NCI-H748 (cell line): ENCODE measurements at regions not wholly inside any gene's neighbourhood (a gene's known extent, or its start where the extent isn't known, plus 50 kb on each side); places are given as distances from the start of the nearest gene placed in this dataset.
A peak's percentile ranks its signal among the peaks of the same experiment; 100 is the strongest.

Source experiments
- DNase-seq: peaks from one replicate; lab custom pipeline; 2025; ENCODE audit not compliant: unreplicated experiment; lab: John Stamatoyannopoulos, UW

DNA sequence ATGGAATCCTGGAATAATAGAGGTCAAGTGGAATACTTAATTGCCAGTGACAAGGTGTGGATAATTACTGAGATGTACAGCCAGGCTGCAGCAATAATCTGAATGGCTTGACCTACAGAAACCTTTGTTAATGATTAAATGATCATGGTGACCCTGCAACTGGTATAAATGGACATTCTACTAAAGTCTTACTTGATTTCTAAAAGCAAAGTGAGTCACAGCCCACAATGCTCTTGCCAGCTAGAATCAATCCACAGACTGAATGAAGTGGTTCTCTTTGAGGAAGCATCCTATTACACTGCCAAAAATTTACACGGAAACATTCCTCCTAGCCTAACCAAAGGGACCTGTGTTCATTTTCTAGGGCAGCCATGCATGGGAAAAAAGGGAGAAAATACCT lies 518.5 kb downstream of the SOX5 start:
- DNase-seq, result no peak

DNA sequence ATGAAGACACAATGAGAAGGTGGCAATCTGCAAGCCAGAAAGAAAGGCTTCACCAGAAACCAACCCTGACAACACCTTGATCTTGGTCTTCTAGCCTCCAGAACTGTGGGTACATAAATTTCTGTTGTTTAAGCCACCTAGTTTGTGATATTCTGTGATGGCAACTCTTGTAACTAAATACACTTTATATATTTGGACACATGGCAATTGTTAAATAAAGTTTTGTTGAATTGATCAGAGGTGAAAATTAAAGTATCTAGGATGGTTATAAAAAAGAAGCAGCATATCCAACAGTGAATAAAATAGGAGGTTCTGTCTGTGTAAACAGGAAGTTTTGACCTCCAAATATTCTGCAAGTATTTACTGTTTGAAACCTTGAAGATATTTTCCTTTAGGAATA lies 516.3 kb downstream of the SOX5 start:
- DNase-seq, result no peak

DNA sequence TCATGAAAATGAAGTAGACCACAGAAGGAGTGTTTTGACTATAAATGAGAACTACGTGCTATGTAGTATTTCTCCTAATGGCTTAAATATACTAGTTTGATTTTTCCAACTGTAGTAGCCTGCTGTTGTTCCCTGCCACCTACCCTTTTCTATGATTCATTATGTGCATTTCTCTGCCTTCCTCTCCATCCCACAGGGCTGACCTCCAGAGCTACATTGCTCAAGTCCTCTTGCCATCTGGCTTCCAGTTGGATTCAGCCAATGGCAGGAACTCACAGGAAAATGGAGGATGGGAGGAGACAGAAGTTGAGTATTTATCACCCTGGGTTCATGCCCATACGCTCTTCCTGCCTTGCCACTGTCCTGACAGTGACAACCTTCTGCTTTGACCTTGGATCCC lies 515.3 kb downstream of the SOX5 start:
- DNase-seq, result no peak

DNA sequence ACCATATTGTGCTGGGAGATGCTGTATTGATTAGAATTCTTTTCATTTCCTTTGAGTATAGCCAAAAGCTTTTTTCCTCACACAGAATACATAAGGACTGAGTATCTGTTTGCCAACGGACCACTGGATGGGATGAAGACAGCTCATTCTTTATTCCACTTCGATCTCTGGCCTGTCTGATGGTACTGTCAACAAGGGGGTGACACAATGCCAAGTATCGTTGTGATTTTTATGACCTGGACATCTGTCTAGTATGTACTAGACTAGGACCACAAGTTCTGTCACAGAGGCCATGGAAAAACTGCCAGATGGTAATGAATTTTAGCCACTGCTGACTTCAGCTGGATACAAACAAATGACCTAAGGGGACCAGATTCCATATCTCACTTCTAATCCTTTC lies 502.7 kb downstream of the SOX5 start:
- peak; percentile 62 for DNase-seq

DNA sequence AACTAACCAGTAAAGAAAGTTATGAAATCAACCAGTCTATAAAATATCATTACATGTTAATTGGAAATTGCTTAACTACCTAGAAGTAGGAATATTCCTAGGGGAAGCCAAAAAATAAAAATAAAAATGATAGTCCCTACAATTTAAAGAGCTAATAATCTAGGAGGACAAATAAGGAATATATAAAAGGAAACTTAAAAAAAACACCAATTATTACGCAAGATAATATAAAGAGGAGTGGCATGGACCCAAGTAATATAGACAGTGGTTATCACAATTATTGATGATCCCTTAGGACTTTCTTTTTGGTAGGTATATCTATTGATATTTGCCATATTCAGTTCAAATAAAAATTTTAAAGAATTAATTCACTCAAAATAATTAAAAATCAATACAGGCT lies 498.7 kb downstream of the SOX5 start:
- no peak for DNase-seq

DNA sequence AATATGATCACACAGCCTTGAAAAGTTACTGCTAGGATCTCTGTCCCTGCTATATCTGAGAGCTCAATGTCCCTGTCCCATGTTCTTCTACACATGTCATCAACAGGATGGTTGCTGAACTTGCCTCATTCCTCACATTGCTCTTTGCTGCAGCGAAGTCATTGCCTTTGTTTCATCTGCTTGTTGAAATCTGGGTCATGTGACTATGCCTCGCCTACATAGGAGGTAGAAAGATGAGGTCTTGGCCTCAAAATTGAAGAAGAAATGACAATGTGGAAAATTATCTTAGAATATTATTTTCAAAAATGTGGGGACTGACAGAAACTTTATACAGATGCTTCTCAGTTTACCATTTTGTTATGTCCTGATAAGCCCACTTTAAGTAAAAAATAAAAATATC lies 494.2 kb downstream of the SOX5 start:
- DNase-seq, result no peak

DNA sequence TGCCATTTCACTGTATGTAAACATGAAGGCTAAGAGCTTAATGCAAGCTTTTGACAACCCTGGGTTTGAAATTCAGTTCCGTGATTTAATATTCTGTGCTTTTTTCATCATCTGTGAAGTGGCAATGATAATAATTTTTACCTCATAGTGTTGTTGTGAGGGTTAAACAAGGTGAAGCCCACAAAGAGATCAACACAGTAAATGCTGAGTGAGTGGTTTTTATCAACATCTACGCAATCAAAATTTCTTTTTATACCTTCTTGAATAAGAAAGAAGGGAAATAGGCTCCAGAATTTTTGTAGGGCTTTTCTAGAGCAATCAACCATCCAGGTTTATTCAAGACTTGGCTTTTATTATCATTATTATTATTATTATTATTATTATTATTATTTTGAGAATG lies 490.8 kb downstream of the SOX5 start:
- DNase-seq, result no peak

DNA sequence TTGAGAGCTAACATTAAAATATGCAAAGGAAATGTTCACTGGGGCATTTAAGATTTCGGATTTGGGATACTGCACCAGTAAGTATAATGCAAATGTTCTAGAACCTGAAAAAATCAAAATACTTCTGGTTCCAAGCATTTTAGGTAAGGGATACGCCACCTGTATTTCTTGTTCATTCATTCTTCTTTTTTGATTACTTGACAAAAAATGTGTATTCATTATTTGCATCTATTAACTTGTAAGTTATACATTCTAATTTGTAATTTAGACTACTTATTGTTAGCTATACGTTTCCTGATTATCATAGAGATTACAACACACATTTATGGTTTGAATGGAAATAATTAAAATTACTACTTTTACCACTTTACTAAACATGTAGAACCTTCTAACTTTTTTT lies 486.9 kb downstream of the SOX5 start:
- DNase-seq, result no peak

DNA sequence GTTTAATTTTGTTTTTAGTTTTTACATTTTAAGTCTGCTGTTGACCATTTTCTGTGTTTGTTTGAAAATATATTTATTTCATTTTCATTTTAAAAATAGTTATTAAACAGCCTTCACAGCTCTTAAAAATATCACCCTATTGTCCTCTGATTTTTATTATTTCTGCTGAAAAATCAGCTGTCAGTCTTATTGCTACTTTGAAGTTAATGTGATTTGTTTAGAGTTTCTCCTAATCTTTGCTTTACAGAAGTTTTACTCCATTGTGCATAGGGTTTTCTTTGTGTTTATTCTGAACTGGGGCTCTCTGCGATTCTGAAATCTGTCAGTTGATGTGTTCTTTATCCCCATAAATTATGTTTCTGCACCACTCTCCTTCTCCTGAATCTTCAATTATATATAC lies 486.3 kb downstream of the SOX5 start:
- DNase-seq, result no peak

DNA sequence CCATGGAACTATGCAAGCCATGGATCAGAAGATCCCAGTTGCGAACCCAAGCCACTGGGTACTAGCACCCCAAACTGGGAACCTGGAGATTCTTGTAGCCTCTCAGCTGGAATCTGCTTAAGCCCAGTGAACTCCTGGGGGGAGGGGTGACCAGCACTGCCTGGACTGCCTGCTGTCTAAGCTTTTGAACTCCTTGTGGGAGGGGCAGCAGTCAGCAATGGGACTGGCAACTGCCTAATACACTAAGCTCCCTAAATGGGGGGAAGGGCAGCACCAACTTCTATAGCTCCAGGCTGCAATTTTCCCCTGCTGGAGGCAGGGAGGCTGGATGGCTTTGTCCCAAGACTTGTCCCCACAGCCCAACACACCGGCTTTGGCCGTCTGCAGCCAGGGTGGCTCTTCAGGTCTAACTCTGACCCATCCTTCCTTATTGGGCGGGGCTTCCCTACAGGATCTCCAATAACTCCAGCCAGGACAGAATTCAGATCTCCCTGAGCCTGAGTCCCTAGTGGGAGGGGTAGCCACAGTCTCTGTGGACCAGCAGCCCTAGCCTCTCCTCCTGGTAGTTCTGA lies 485.1 kb downstream of the SOX5 start:
- DNase-seq, result no peak

DNA sequence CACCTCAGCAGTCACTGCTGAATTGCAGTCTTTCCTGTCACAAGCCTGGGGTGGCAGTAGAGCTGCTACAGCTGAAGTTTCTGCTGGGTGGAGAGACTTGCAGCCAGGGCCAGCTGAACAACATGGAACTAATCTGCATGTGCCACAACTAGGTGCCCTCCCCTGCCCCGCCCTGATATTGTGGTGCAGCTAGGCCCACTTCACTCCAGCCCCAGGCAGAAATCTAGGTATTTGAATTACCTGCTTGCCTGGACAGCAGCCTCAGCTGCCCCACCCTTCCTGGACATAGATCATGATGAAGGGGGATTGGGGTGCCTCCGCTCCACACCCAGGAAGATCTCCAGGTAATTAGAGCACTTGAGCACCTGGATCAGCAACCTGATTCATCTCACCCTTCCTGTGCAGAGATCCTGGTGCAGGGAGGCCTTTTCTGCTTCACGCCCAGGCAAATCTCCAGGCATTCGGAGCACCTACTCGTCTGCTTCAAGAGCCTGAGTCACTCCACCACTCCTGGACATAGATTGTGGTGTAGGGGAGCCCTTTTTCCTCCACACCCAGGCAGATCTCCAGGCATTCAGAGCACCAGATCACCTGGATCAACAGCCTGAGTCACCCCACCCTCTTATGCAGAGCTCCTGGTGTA lies 477.0 kb downstream of the SOX5 start:
- DNase-seq, result peak; percentile 31

DNA sequence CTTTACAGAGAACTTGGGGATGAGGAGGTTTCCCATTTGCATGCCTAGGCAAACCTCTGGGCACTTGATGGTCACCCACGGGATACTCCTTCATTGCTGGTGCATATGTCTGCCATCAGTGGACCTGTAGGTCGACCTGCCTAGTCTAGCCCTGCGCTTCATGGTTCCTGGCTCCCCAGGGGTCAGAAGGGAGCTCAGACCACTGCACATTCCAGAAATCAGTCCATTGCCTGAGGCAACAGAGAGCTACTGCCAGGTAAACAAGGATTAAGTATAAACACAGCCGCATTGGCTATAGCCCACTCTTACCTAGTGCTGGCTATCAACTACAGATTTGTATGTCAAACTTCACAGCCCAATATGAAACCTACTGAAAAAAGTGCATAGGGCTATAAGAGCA lies 476.4 kb downstream of the SOX5 start:
- no peak for DNase-seq

DNA sequence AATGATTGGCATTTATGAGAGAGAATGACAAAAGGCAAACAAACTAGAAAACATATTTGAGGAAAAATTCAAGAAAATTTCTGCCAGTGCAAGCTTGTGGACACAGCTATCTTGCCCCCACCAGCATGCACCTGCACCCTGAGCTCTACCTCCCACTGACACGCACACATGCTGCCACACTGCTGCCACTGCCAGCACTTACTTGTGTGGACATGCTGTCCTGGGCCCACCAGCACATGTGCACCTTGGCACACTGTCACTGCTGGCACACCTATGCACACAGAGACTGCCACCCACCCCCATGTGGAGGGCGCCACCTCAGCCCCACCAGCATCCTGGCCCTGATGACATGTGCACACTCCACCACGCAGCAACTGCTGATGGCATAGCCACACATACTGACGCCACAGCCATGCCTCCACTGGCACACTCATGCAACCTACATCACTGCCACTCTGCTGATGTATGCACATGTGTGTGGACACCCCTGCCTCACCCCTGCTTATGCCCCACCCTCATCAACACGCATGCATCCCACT lies 475.0 kb downstream of the SOX5 start:
- no peak for DNase-seq
